ENCODE measurements at regions not wholly inside any gene's neighbourhood (a gene's known extent, or its start where the extent isn't known, plus 50 kb on each side); places are given as distances from the start of the nearest gene placed in this dataset.
"Not testable (repeated sequence)": the region's sequence is repeated elsewhere in the genome, so short reads cannot be mapped to it uniquely, and the experiment has no call there.

DNA sequence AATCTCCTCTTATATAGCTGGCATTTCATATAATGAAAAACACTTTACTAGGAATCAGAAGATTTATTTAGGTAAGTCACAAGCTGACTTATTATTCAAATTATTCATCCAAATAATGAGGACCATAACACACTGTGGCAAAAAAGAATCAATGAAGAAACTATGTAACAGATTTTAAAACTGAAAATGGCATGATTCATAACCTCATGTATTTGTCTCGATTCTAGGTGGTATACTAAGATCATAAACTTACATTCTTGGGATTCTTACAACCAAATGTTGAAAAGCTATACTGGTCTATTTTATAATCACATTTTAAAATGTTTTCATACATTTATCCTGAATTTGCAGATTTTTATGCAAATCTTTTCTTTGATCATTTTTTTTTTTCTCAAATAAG, 69.6 kb upstream of the ZSCAN2 start:
- TF ChIP-seq, protein P1, sequence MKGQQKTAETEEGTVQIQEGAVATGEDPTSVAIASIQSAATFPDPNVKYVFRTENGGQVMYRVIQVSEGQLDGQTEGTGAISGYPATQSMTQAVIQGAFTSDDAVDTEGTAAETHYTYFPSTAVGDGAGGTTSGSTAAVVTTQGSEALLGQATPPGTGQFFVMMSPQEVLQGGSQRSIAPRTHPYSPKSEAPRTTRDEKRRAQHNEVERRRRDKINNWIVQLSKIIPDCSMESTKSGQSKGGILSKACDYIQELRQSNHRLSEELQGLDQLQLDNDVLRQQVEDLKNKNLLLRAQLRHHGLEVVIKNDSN (IDR thresholded peaks at IDR 0.05; ENCODE audit: borderline replicate concordance, low read depth) = not testable (repeated sequence)
- not testable (repeated sequence) for TF ChIP-seq EZH2phosphoT487 (IDR thresholded peaks at IDR 0.05; ENCODE audit: borderline replicate concordance, low read depth); EP300 (IDR thresholded peaks at IDR 0.05; ENCODE audit: borderline replicate concordance in 1 of 2, low read depth in 1 of 2, low read length in 1 of 2); ELF1 (IDR thresholded peaks at IDR 0.05); SIN3A (IDR thresholded peaks at IDR 0.05; ENCODE audit: borderline replicate concordance, low read depth, low read length); POLR2AphosphoS5 (IDR thresholded peaks at IDR 0.05; ENCODE audit: low read depth, low read length)
- TF ChIP-seq, protein P2, sequence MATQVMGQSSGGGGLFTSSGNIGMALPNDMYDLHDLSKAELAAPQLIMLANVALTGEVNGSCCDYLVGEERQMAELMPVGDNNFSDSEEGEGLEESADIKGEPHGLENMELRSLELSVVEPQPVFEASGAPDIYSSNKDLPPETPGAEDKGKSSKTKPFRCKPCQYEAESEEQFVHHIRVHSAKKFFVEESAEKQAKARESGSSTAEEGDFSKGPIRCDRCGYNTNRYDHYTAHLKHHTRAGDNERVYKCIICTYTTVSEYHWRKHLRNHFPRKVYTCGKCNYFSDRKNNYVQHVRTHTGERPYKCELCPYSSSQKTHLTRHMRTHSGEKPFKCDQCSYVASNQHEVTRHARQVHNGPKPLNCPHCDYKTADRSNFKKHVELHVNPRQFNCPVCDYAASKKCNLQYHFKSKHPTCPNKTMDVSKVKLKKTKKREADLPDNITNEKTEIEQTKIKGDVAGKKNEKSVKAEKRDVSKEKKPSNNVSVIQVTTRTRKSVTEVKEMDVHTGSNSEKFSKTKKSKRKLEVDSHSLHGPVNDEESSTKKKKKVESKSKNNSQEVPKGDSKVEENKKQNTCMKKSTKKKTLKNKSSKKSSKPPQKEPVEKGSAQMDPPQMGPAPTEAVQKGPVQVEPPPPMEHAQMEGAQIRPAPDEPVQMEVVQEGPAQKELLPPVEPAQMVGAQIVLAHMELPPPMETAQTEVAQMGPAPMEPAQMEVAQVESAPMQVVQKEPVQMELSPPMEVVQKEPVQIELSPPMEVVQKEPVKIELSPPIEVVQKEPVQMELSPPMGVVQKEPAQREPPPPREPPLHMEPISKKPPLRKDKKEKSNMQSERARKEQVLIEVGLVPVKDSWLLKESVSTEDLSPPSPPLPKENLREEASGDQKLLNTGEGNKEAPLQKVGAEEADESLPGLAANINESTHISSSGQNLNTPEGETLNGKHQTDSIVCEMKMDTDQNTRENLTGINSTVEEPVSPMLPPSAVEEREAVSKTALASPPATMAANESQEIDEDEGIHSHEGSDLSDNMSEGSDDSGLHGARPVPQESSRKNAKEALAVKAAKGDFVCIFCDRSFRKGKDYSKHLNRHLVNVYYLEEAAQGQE (IDR thresholded peaks at IDR 0.05; ENCODE audit: low read depth, low read length) = not testable (repeated sequence)
- TF ChIP-seq, protein P3, sequence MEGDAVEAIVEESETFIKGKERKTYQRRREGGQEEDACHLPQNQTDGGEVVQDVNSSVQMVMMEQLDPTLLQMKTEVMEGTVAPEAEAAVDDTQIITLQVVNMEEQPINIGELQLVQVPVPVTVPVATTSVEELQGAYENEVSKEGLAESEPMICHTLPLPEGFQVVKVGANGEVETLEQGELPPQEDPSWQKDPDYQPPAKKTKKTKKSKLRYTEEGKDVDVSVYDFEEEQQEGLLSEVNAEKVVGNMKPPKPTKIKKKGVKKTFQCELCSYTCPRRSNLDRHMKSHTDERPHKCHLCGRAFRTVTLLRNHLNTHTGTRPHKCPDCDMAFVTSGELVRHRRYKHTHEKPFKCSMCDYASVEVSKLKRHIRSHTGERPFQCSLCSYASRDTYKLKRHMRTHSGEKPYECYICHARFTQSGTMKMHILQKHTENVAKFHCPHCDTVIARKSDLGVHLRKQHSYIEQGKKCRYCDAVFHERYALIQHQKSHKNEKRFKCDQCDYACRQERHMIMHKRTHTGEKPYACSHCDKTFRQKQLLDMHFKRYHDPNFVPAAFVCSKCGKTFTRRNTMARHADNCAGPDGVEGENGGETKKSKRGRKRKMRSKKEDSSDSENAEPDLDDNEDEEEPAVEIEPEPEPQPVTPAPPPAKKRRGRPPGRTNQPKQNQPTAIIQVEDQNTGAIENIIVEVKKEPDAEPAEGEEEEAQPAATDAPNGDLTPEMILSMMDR (IDR thresholded peaks at IDR 0.05) = not testable (repeated sequence)
- TF ChIP-seq, protein P4, sequence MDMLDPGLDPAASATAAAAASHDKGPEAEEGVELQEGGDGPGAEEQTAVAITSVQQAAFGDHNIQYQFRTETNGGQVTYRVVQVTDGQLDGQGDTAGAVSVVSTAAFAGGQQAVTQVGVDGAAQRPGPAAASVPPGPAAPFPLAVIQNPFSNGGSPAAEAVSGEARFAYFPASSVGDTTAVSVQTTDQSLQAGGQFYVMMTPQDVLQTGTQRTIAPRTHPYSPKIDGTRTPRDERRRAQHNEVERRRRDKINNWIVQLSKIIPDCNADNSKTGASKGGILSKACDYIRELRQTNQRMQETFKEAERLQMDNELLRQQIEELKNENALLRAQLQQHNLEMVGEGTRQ (IDR thresholded peaks at IDR 0.05; ENCODE audit: borderline replicate concordance, low read depth, low read length) = not testable (repeated sequence)
